Loucy (cell line): ENCODE measurements at regions not wholly inside any gene's neighbourhood (a gene's known extent, or its start where the extent isn't known, plus 50 kb on each side); places are given as distances from the start of the nearest gene placed in this dataset.

Experiments
- H2AFZ ChIP-seq: fragments of 200-600 bp; sonication (generic); 2 replicates; pipeline ENCODE4 v1.6.0; 2016; ENCODE audit warnings: antibody characterized with exemption, mild to moderate bottlenecking, low read length, moderate library complexity
- H3F3A ChIP-seq: fragments of 200-600 bp; 2 replicates; pipeline ENCODE4 v1.6.0; 2016; ENCODE audit warnings: antibody characterized with exemption, low read depth, mild to moderate bottlenecking
- H3K27me3 ChIP-seq: fragments of 200-600 bp; sonication (generic); 2 replicates; pipeline ENCODE4 v1.6.1; 2014; ENCODE audit warnings: low read length, mild to moderate bottlenecking; ENCODE audit not compliant: insufficient read depth, poor library complexity, severe bottlenecking
- H3K36me3 ChIP-seq: fragments of 200-600 bp; sonication (generic); 2 replicates; pipeline ENCODE4 v1.6.1; 2016; ENCODE audit warnings: low read length; ENCODE audit not compliant: insufficient read depth
- H3K4me1 ChIP-seq: fragments of 200-600 bp; sonication (generic); 2 replicates; pipeline ENCODE4 v1.5.1; 2014; ENCODE audit warnings: low read length, mild to moderate bottlenecking; ENCODE audit not compliant: insufficient read depth, poor library complexity, severe bottlenecking
- H3K4me2 ChIP-seq: fragments of 200-600 bp; sonication (generic); 2 replicates; pipeline ENCODE4 v1.6.0; 2014; ENCODE audit warnings: antibody characterized with exemption, low read length, low read depth, mild to moderate bottlenecking; ENCODE audit not compliant: poor library complexity, severe bottlenecking
- H3K4me3 ChIP-seq: fragments of 200-600 bp; sonication (generic); 2 replicates; pipeline ENCODE4 v1.5.1; 2014; ENCODE audit warnings: low read length, mild to moderate bottlenecking, mixed read lengths; ENCODE audit not compliant: poor library complexity, severe bottlenecking
- H3K79me2 ChIP-seq: fragments of 200-600 bp; sonication (generic); 2 replicates; pipeline ENCODE4 v1.6.1; 2014; ENCODE audit warnings: low read length; ENCODE audit not compliant: insufficient read depth
- H3K9ac ChIP-seq: fragments of 200-600 bp; sonication (generic); 2 replicates; pipeline ENCODE4 v1.6.0; 2014; ENCODE audit warnings: mild to moderate bottlenecking, low read depth, low read length, moderate library complexity; ENCODE audit not compliant: poor library complexity, severe bottlenecking
- H3K9me2 ChIP-seq: fragments of 200-600 bp; sonication (generic); replicated peaks from 2 replicates; pipeline ENCODE4 v1.6.1; 2016; ENCODE audit warnings: low read depth, low read length, mixed read lengths
- H3K9me3 ChIP-seq: fragments of 200-600 bp; sonication (generic); 2 replicates; pipeline ENCODE4 v1.6.1; 2014; ENCODE audit warnings: mild to moderate bottlenecking, antibody characterized with exemption, low read length, low read depth; ENCODE audit not compliant: insufficient read depth
- H4K20me1 ChIP-seq: fragments of 200-600 bp; sonication (generic); 2 replicates; pipeline ENCODE4 v1.6.0; 2014; ENCODE audit warnings: antibody characterized with exemption, low read length, mild to moderate bottlenecking; ENCODE audit not compliant: insufficient read depth, poor library complexity, severe bottlenecking
- CTCF ChIP-seq: fragments of 200-600 bp; sonication (generic); conservative IDR thresholded peaks from 2 replicates; pipeline ENCODE4 v1.5.1; 2014; ENCODE audit warnings: mild to moderate bottlenecking, antibody characterized with exemption, low read length
- EZH2phosphoT487 ChIP-seq: fragments of 200-600 bp; IDR thresholded peaks from 2 replicates; pipeline ENCODE4 v1.6.1; 2018; ENCODE audit warnings: antibody characterized with exemption, mild to moderate bottlenecking, moderate library complexity, borderline replicate concordance

GRCh38 chrX:38890963-38891362 lies 89.7 kb downstream of the MID1IP1 start:
- H3K9ac ChIP-seq = no peak overlapping the region
- H3K4me2 ChIP-seq = no peak overlapping the region

GRCh38 chrX:38891641-38892413 lies 90.6 kb downstream of the MID1IP1 start:
- Histone ChIP-seq H3K36me3 (no peaks in the 10 kb centered on the region), H3K9ac (no peak overlapping the region), H3K4me1 (peaks cover 11% of the 10 kb centered on the region), H3K9me2 (no peaks in the 10 kb centered on the region), H3K4me2 (peak overlapping the region; percentile 50), H4K20me1 (no peaks in the 10 kb centered on the region), H3K9me3 (no peaks in the 10 kb centered on the region), H3K79me2 (no peaks in the 10 kb centered on the region), H3F3A (no peaks in the 10 kb centered on the region), H2AFZ (peak overlapping the region; percentile 73), H3K27me3 (no peaks in the 10 kb centered on the region), H3K4me3 (no peak overlapping the region)
- TF ChIP-seq EZH2phosphoT487 (no peak), CTCF (no peak)

More at GRCh38 chrX:38890963-38891362, 89.7 kb downstream of the MID1IP1 start:
- Histone ChIP-seq H3K9me3 (no peaks in the 10 kb centered on the region), H3K79me2 (no peaks in the 10 kb centered on the region), H3F3A (no peaks in the 10 kb centered on the region), H4K20me1 (no peaks in the 10 kb centered on the region), H2AFZ (no peak overlapping the region), H3K27me3 (no peaks in the 10 kb centered on the region), H3K4me1 (peaks cover 11% of the 10 kb centered on the region), H3K9me2 (no peaks in the 10 kb centered on the region), H3K36me3 (no peaks in the 10 kb centered on the region), H3K4me3 (no peak overlapping the region)
- TF ChIP-seq EZH2phosphoT487 = no peak
- TF ChIP-seq CTCF = no peak

- no peaks in the 10 kb centered on the region for H3F3A ChIP-seq
- no peak overlapping the region for H3K4me2 ChIP-seq
- H2AFZ ChIP-seq = no peak overlapping the region
- H3K4me1 ChIP-seq = peaks cover 15% of the 10 kb centered on the region
- H3K9me2 ChIP-seq = no peaks in the 10 kb centered on the region
- no peak for TF ChIP-seq CTCF
- no peak for TF ChIP-seq EZH2phosphoT487
- no peaks in the 10 kb centered on the region for H4K20me1 ChIP-seq
- no peak overlapping the region for H3K9ac ChIP-seq
- no peak overlapping the region for H3K4me3 ChIP-seq
- H3K36me3 ChIP-seq = no peaks in the 10 kb centered on the region
- no peaks in the 10 kb centered on the region for H3K79me2 ChIP-seq
- no peaks in the 10 kb centered on the region for H3K9me3 ChIP-seq
- H3K27me3 ChIP-seq = no peaks in the 10 kb centered on the region
Observed at GRCh38 chrX:38893441-38893840, 92.2 kb downstream of the MID1IP1 start.
